HepG2 (cell line): ENCODE measurements at regions not wholly inside any gene's neighbourhood (a gene's known extent, or its start where the extent isn't known, plus 50 kb on each side); places are given as distances from the start of the nearest gene placed in this dataset.

Experiments used
- ATAC-seq: fragments of 200-7000 bp; cut with Tn5 transposase; 3 replicates; pipeline ENCODE4 v1.9.1; 2020; ENCODE audit warnings: mild to moderate bottlenecking, moderate library complexity
- BruUV-seq: library from RNA; stranded (reverse); fragments of 400-500 nt; replicated peaks from 2 replicates; lab custom pipeline; 2021; lab: Mats Ljungman, UMichigan
- CTCF ChIA-PET: fragments of 300-600 bp; formaldehyde crosslinking; extraction: SDS; loops from one replicate; lab custom pipeline; 2021; ENCODE audit warnings: low total read pairs, inconsistent platforms, low intra/inter-chr PET ratio; lab: Yijun Ruan, JAX
- POLR2A ChIA-PET: fragments of 350-600 bp; sonication (Branson Sonifier 250); formaldehyde crosslinking; loops from one replicate; lab custom pipeline; 2020; ENCODE audit warnings: antibody characterized with exemption, inconsistent platforms; lab: Yijun Ruan, JAX
- DNase-seq: peaks from one replicate; pipeline ENCODE4 v3.0.0-alpha.2; 2015; ENCODE audit warnings: low spot score
- FAIRE-seq: peaks from 3 replicates; lab custom pipeline; 2011; peaks lifted over from hg19 to GRCh38; lab: Jason Lieb, UNC
- H2AFZ ChIP-seq: one replicate; pipeline ENCODE4 v1.6.1; 2011; ENCODE audit warnings: low read length, inconsistent platforms
- H3K27ac ChIP-seq: fragments of 300-600 bp; 3 replicates; pipeline ENCODE4 v1.8.0; 2011; ENCODE audit warnings: mixed run types, mild to moderate bottlenecking, mixed read lengths, low read length, inconsistent platforms; ENCODE audit not compliant: insufficient read depth; ENCODE audit errors: extremely low read length
- H3K27me3 ChIP-seq, 2 experiments: fragments of 200-600 bp in 1 of 2; 2 replicates in 1 of 2; 3 replicates in 1 of 2; pipeline versions ENCODE4 v1.6.0 to v1.8.0; 2011; ENCODE audit warnings: low read length in 2 of 2, mild to moderate bottlenecking in 2 of 2, moderate library complexity in 2 of 2, inconsistent platforms in 1 of 2; ENCODE audit not compliant: insufficient read depth in 2 of 2, control insufficient read depth in 1 of 2
- H3K36me3 ChIP-seq, 2 experiments: fragments of 200-600 bp in 1 of 2; replicated peaks in 1 of 2; 2 replicates in 1 of 2; 3 replicates in 1 of 2; pipeline versions ENCODE4 v1.5.1 to v1.8.0; 2011; ENCODE audit warnings: low read length in 2 of 2, inconsistent platforms in 1 of 2; ENCODE audit not compliant: insufficient read depth in 2 of 2, control insufficient read depth in 1 of 2
- H3K4me1 ChIP-seq: 2 replicates; pipeline ENCODE4 v1.5.1; 2012; ENCODE audit warnings: low read length, inconsistent platforms; ENCODE audit not compliant: insufficient read depth
- H3K4me2 ChIP-seq: 2 replicates; pipeline ENCODE4 v1.6.0; 2011; ENCODE audit warnings: low read depth, low read length, inconsistent platforms
- H3K4me3 ChIP-seq, 3 experiments: fragments of 200-600 bp in 1 of 3; sonication (generic), shearing (Covaris generic) in 1 of 3; replicated peaks in 1 of 3; 2 replicates each; pipeline ENCODE4 v1.5.1; 2011 to 2016; ENCODE audit warnings: low read length in 3 of 3, inconsistent platforms in 2 of 3, low read depth in 2 of 3, mild to moderate bottlenecking in 2 of 3, control low read depth in 1 of 3, mixed read lengths in 1 of 3; ENCODE audit not compliant: insufficient read depth in 1 of 3
- H3K79me2 ChIP-seq: one replicate; pipeline ENCODE4 v1.6.1; 2011; ENCODE audit warnings: low read length, inconsistent platforms; ENCODE audit not compliant: insufficient read depth
- H3K9ac ChIP-seq: 2 replicates; pipeline ENCODE4 v1.6.0; 2011; ENCODE audit warnings: mild to moderate bottlenecking, low read depth, low read length, inconsistent platforms; ENCODE audit not compliant: insufficient read depth
- H3K9me3 ChIP-seq: 2 replicates; pipeline ENCODE4 v1.5.1; 2012; ENCODE audit warnings: mild to moderate bottlenecking, low read length
- H4K20me1 ChIP-seq: 2 replicates; pipeline ENCODE4 v1.6.0; 2011; ENCODE audit warnings: inconsistent platforms, mild to moderate bottlenecking, low read length, moderate library complexity; ENCODE audit not compliant: insufficient read depth
- FOXK1 ChIP-seq: sonication (generic); formaldehyde crosslinking; IDR thresholded peaks from 2 replicates; pipeline ENCODE4 v1.4.0; 2020; ENCODE audit warnings: low read depth, missing genetic modification reagents, borderline replicate concordance
- MIER3 ChIP-seq: IDR thresholded peaks from 2 replicates; pipeline ENCODE4 v1.6.1; 2016; ENCODE audit warnings: missing compliant biosample characterization, borderline replicate concordance
- SAFB2 ChIP-seq: sonication (generic); formaldehyde crosslinking; IDR thresholded peaks from 2 replicates; pipeline ENCODE4 v1.5.1; 2020; ENCODE audit warnings: missing genetic modification reagents, low read depth, mild to moderate bottlenecking, borderline replicate concordance
- ZBTB20 ChIP-seq: sonication (generic); formaldehyde crosslinking; IDR thresholded peaks from 2 replicates; pipeline ENCODE4 v1.8.1; 2023; ENCODE audit warnings: missing genetic modification reagents, low read depth, mild to moderate bottlenecking, borderline replicate concordance
- in situ Hi-C: cut with HindIII; loops from 2 replicates; pipeline ENCODE4 v1.10.0; 2017; ENCODE audit warnings: low pct_unique_long_range_greater_than_20kb; ENCODE audit not compliant: extremely low pct_ligation_motif_present
- intact Hi-C: fragments of 100-400 bp; cut with micrococcal nuclease; formaldehyde crosslinking; loops from one replicate; pipeline ENCODE4 v1.10.0; 2022; ENCODE audit not compliant: unreplicated experiment
- TF ChIP-seq, protein P1 (sequence below): sonication (generic); formaldehyde crosslinking; conservative IDR thresholded peaks from 2 replicates; pipeline ENCODE4 v1.5.0; 2020; ENCODE audit warnings: missing genetic modification reagents
- TF ChIP-seq, protein P2 (sequence below): sonication (generic); formaldehyde crosslinking; IDR thresholded peaks from 2 replicates; pipeline ENCODE4 v1.5.0; 2020; ENCODE audit warnings: mild to moderate bottlenecking, missing genetic modification reagents
- TF ChIP-seq, protein P3 (sequence below): sonication (generic); formaldehyde crosslinking; IDR thresholded peaks from 2 replicates; pipeline ENCODE4 v1.5.0; 2020; ENCODE audit warnings: missing genetic modification reagents
- TF ChIP-seq, protein P4 (sequence below): sonication (generic); formaldehyde crosslinking; IDR thresholded peaks from 2 replicates; pipeline ENCODE4 v1.8.0; 2022; ENCODE audit warnings: mild to moderate bottlenecking, missing genetic modification reagents, moderate library complexity

DNA sequence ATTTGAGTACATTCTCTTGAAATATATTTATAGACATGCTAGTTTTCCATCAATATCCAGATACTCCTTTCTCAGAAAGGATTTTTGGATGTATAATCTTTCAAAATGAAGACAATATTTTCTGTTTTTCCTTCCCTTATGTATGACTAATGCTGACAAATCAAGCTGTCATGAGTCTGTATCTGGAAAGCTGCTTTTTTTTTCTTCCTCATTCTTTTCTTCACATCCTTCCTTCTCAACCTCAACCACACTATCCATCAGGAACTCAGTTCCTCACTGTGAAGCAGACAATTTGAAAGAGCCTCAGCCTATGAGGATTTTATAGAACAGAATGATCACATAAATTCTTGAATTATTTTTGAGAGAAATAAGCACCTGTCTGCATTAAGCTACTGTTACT lies 335.9 kb upstream of the EPHA6 start:
- no peaks in the 10 kb centered on the region for H3K9me3 ChIP-seq
- no peak overlapping the region for H3K4me2 ChIP-seq
- in situ Hi-C loops = no loop called here
- H2AFZ ChIP-seq = no peak overlapping the region
- no peak overlapping the region for H3K9ac ChIP-seq
- no peaks in the 10 kb centered on the region for H3K27me3 ChIP-seq
- no peaks in the 10 kb centered on the region for H3K79me2 ChIP-seq
- intact Hi-C loops = no loop called here
- FAIRE-seq (no peak), DNase-seq (no peak), ATAC-seq (no peak)
- H3K36me3 ChIP-seq = no peaks in the 10 kb centered on the region
- H3K4me3 ChIP-seq = no peak overlapping the region
- H3K4me1 ChIP-seq = no peaks in the 10 kb centered on the region
- TF ChIP-seq, protein P1, sequence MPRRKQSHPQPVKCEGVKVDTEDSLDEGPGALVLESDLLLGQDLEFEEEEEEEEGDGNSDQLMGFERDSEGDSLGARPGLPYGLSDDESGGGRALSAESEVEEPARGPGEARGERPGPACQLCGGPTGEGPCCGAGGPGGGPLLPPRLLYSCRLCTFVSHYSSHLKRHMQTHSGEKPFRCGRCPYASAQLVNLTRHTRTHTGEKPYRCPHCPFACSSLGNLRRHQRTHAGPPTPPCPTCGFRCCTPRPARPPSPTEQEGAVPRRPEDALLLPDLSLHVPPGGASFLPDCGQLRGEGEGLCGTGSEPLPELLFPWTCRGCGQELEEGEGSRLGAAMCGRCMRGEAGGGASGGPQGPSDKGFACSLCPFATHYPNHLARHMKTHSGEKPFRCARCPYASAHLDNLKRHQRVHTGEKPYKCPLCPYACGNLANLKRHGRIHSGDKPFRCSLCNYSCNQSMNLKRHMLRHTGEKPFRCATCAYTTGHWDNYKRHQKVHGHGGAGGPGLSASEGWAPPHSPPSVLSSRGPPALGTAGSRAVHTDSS = no peak
- TF ChIP-seq MIER3 (CRISPR knock-in tag) = no peak
- TF ChIP-seq, protein P2, sequence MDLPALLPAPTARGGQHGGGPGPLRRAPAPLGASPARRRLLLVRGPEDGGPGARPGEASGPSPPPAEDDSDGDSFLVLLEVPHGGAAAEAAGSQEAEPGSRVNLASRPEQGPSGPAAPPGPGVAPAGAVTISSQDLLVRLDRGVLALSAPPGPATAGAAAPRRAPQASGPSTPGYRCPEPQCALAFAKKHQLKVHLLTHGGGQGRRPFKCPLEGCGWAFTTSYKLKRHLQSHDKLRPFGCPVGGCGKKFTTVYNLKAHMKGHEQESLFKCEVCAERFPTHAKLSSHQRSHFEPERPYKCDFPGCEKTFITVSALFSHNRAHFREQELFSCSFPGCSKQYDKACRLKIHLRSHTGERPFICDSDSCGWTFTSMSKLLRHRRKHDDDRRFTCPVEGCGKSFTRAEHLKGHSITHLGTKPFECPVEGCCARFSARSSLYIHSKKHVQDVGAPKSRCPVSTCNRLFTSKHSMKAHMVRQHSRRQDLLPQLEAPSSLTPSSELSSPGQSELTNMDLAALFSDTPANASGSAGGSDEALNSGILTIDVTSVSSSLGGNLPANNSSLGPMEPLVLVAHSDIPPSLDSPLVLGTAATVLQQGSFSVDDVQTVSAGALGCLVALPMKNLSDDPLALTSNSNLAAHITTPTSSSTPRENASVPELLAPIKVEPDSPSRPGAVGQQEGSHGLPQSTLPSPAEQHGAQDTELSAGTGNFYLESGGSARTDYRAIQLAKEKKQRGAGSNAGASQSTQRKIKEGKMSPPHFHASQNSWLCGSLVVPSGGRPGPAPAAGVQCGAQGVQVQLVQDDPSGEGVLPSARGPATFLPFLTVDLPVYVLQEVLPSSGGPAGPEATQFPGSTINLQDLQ (CRISPR knock-in tag) = no peak
- TF ChIP-seq ZBTB20 = no peak
- TF ChIP-seq, protein P3, sequence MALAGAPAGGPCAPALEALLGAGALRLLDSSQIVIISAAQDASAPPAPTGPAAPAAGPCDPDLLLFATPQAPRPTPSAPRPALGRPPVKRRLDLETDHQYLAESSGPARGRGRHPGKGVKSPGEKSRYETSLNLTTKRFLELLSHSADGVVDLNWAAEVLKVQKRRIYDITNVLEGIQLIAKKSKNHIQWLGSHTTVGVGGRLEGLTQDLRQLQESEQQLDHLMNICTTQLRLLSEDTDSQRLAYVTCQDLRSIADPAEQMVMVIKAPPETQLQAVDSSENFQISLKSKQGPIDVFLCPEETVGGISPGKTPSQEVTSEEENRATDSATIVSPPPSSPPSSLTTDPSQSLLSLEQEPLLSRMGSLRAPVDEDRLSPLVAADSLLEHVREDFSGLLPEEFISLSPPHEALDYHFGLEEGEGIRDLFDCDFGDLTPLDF (CRISPR knock-in tag) = no peak
- no peak for TF ChIP-seq FOXK1 (CRISPR knock-in tag)
- no peak for TF ChIP-seq SAFB2 (CRISPR knock-in tag)
- TF ChIP-seq, protein P4, sequence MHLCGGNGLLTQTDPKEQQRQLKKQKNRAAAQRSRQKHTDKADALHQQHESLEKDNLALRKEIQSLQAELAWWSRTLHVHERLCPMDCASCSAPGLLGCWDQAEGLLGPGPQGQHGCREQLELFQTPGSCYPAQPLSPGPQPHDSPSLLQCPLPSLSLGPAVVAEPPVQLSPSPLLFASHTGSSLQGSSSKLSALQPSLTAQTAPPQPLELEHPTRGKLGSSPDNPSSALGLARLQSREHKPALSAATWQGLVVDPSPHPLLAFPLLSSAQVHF (CRISPR knock-in tag) = no peak
- no peak overlapping the region for H3K27ac ChIP-seq
- ChIA-PET CTCF (no interaction called here), POLR2A (no interaction called here)
- BruUV-seq = no TSS peak
- H4K20me1 ChIP-seq = no peaks in the 10 kb centered on the region
